ENCODE measurements at regions not wholly inside any gene's neighbourhood (a gene's known extent, or its start where the extent isn't known, plus 50 kb on each side); places are given as distances from the start of the nearest gene placed in this dataset.

DNA sequence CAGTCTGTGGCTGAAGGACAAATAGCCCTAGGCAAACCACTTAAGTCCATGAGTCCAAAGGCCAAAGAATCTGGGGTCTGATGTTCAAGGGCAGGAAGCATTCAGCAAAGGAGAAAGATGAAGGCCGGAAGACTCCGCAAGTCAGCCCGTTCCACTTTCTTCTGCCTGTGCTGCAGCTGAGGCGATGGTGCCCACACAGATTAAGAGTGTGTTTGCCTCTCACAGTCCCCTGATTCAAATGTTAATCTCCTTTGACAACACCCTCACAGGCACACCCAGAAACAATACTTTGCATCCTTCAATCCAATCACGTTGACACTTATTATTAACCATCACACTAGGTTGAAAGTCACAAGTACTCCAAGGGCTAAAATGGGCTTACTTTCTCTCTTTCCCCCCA, 605.4 kb upstream of the GNPDA2 start:
- H3K4me1 ChIP-seq (ENCODE audit: insufficient read depth, low read length): no peaks in the 10 kb centered on the region
- no peak for TF ChIP-seq CTCF (IDR thresholded peaks at IDR 0.05; ENCODE audit: insufficient read depth, low read depth, low read length)
- TF ChIP-seq EZH2 (IDR thresholded peaks at IDR 0.05; ENCODE audit: insufficient read depth, low read length): no peak
- no peak overlapping the region for H3K4me2 ChIP-seq (ENCODE audit: low read length)
- H4K20me1 ChIP-seq (ENCODE audit: insufficient read depth, low read length): no peaks in the 10 kb centered on the region
- Mint-ChIP-seq H3K36me3 (ENCODE audit: low read depth, unreplicated experiment) (no peaks in the 10 kb centered on the region), H3K4me3 (ENCODE audit: unreplicated experiment) (no peak overlapping the region), H3K9me3 (ENCODE audit: unreplicated experiment) (no peaks in the 10 kb centered on the region), H3K27ac (ENCODE audit: unreplicated experiment) (no peak overlapping the region), H3K27me3 (ENCODE audit: low read depth, unreplicated experiment) (no peaks in the 10 kb centered on the region), H3K4me1 (ENCODE audit: low read depth, unreplicated experiment) (no peaks in the 10 kb centered on the region)
- FAIRE-seq (no peak), DNase-seq (ENCODE audit: low read depth) (no peak)
- no peaks in the 10 kb centered on the region for H3K79me2 ChIP-seq (ENCODE audit: insufficient read depth, low read length)
- no peak overlapping the region for H3K4me3 ChIP-seq (ENCODE audit: insufficient read depth, low read depth, low read length)
- H3K9me3 ChIP-seq (ENCODE audit: insufficient read depth, low read depth, low read length): no peaks in the 10 kb centered on the region
- H3K36me3 ChIP-seq (ENCODE audit: insufficient read depth, low read length): no peaks in the 10 kb centered on the region
- no peak overlapping the region for H2AFZ ChIP-seq (ENCODE audit: low read depth, low read length)
- no peak overlapping the region for H3K9ac ChIP-seq (ENCODE audit: low read length)
- no peak overlapping the region for H3K27ac ChIP-seq (ENCODE audit: low read depth, low read length)
- H3K27me3 ChIP-seq (ENCODE audit: insufficient read depth, low read length): no peaks in the 10 kb centered on the region

GRCh38 chr4:45327544-45327943, 601.2 kb upstream of the GNPDA2 start:
- no peak overlapping the region for H3K9ac ChIP-seq (ENCODE audit: low read length)
- no peak overlapping the region for H3K4me3 Mint-ChIP-seq (ENCODE audit: unreplicated experiment)
- H3K79me2 ChIP-seq (ENCODE audit: insufficient read depth, low read length): no peaks in the 10 kb centered on the region
- no peaks in the 10 kb centered on the region for H3K36me3 Mint-ChIP-seq (ENCODE audit: low read depth, unreplicated experiment)
- H3K4me1 Mint-ChIP-seq (ENCODE audit: low read depth, unreplicated experiment): no peaks in the 10 kb centered on the region
- no peak for FAIRE-seq
- H4K20me1 ChIP-seq (ENCODE audit: insufficient read depth, low read length): no peaks in the 10 kb centered on the region
- no peak overlapping the region for H3K27ac Mint-ChIP-seq (ENCODE audit: unreplicated experiment)
- H3K36me3 ChIP-seq (ENCODE audit: insufficient read depth, low read length): no peaks in the 10 kb centered on the region
- no peaks in the 10 kb centered on the region for H3K27me3 ChIP-seq (ENCODE audit: insufficient read depth, low read length)
- no peaks in the 10 kb centered on the region for H3K9me3 Mint-ChIP-seq (ENCODE audit: unreplicated experiment)
- H2AFZ ChIP-seq (ENCODE audit: low read depth, low read length): no peak overlapping the region
- no peak overlapping the region for H3K4me2 ChIP-seq (ENCODE audit: low read length)
- DNase-seq (ENCODE audit: low read depth): no peak
- no peaks in the 10 kb centered on the region for H3K4me1 ChIP-seq (ENCODE audit: insufficient read depth, low read length)
- H3K4me3 ChIP-seq (ENCODE audit: insufficient read depth, low read depth, low read length): no peak overlapping the region
- TF ChIP-seq CTCF (IDR thresholded peaks at IDR 0.05; ENCODE audit: insufficient read depth, low read depth, low read length) (no peak), EZH2 (IDR thresholded peaks at IDR 0.05; ENCODE audit: insufficient read depth, low read length) (no peak)
- H3K9me3 ChIP-seq (ENCODE audit: insufficient read depth, low read depth, low read length): no peaks in the 10 kb centered on the region
- H3K27me3 Mint-ChIP-seq (ENCODE audit: low read depth, unreplicated experiment): no peaks in the 10 kb centered on the region
- H3K27ac ChIP-seq (ENCODE audit: low read depth, low read length): no peak overlapping the region

- no peak overlapping the region for H3K4me3 Mint-ChIP-seq (ENCODE audit: unreplicated experiment)
- no peak overlapping the region for H3K4me3 ChIP-seq (ENCODE audit: insufficient read depth, low read depth, low read length)
- TF ChIP-seq EZH2 (IDR thresholded peaks at IDR 0.05; ENCODE audit: insufficient read depth, low read length): no peak
- TF ChIP-seq CTCF (IDR thresholded peaks at IDR 0.05; ENCODE audit: insufficient read depth, low read depth, low read length): no peak
- no peaks in the 10 kb centered on the region for H3K4me1 Mint-ChIP-seq (ENCODE audit: low read depth, unreplicated experiment)
- no peaks in the 10 kb centered on the region for H3K9me3 ChIP-seq (ENCODE audit: insufficient read depth, low read depth, low read length)
- H3K9ac ChIP-seq (ENCODE audit: low read length): no peak overlapping the region
- no peaks in the 10 kb centered on the region for H3K27me3 Mint-ChIP-seq (ENCODE audit: low read depth, unreplicated experiment)
- H3K4me1 ChIP-seq (ENCODE audit: insufficient read depth, low read length): no peaks in the 10 kb centered on the region
- FAIRE-seq: no peak
- no peak overlapping the region for H3K4me2 ChIP-seq (ENCODE audit: low read length)
- H3K27ac Mint-ChIP-seq (ENCODE audit: unreplicated experiment): no peak overlapping the region
- no peak overlapping the region for H2AFZ ChIP-seq (ENCODE audit: low read depth, low read length)
- H3K36me3 ChIP-seq (ENCODE audit: insufficient read depth, low read length): no peaks in the 10 kb centered on the region
- H3K36me3 Mint-ChIP-seq (ENCODE audit: low read depth, unreplicated experiment): no peaks in the 10 kb centered on the region
- H3K27ac ChIP-seq (ENCODE audit: low read depth, low read length): no peak overlapping the region
- H3K9me3 Mint-ChIP-seq (ENCODE audit: unreplicated experiment): no peaks in the 10 kb centered on the region
- no peaks in the 10 kb centered on the region for H4K20me1 ChIP-seq (ENCODE audit: insufficient read depth, low read length)
- no peaks in the 10 kb centered on the region for H3K79me2 ChIP-seq (ENCODE audit: insufficient read depth, low read length)
- no peaks in the 10 kb centered on the region for H3K27me3 ChIP-seq (ENCODE audit: insufficient read depth, low read length)
- DNase-seq (ENCODE audit: low read depth): no peak
Measured at GRCh38 chr4:45324455-45325417, 598.4 kb upstream of the GNPDA2 start.

Data from astrocyte (in vitro differentiated cells and primary cell).